ENCODE measurements at regions not wholly inside any gene's neighbourhood (a gene's known extent, or its start where the extent isn't known, plus 50 kb on each side); places are given as distances from the start of the nearest gene placed in this dataset.

DNA sequence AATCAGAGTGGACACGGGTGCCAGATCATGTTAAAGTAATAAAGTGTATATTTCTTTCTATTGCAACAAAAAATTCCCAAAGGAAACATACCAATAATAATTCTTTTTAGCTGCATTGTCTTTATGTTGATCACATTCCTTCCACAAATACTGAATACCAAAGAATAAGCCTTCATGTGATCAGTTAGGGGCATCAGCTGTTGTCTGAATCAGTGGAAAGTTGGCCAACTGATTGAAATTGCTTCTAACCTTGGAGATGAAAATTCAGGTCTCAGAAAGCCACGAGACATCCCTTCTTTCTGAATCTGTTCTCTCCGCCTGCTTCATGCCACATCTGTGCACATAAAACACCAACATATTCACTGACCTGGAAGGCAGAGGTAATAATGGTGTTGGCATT, 785.2 kb downstream of the KCNA4 start:
- TF ChIP-seq SUZ12 (IDR thresholded peaks at IDR 0.05) (no peak), LEF1 (IDR thresholded peaks at IDR 0.05; ENCODE audit: borderline replicate concordance) (no peak), BHLHE40 (IDR thresholded peaks at IDR 0.05; ENCODE audit: borderline replicate concordance) (no peak), ARNT (IDR thresholded peaks at IDR 0.05) (no peak), ELF4 (IDR thresholded peaks at IDR 0.05) (no peak), SP1 (IDR thresholded peaks at IDR 0.05) (no peak), FOXA1 (IDR thresholded peaks at IDR 0.05) (no peak), FOXK2 (IDR thresholded peaks at IDR 0.05) (no peak), ZNF384 (IDR thresholded peaks at IDR 0.05) (no peak), TARDBP (IDR thresholded peaks at IDR 0.05) (no peak)
- TF ChIP-seq, protein P1, sequence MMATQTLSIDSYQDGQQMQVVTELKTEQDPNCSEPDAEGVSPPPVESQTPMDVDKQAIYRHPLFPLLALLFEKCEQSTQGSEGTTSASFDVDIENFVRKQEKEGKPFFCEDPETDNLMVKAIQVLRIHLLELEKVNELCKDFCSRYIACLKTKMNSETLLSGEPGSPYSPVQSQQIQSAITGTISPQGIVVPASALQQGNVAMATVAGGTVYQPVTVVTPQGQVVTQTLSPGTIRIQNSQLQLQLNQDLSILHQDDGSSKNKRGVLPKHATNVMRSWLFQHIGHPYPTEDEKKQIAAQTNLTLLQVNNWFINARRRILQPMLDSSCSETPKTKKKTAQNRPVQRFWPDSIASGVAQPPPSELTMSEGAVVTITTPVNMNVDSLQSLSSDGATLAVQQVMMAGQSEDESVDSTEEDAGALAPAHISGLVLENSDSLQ (IDR thresholded peaks at IDR 0.05), result no peak
